GM21825 (cell line): ENCODE measurements at regions not wholly inside any gene's neighbourhood (a gene's known extent, or its start where the extent isn't known, plus 50 kb on each side); places are given as distances from the start of the nearest gene placed in this dataset.

Source experiments
- ATAC-seq: cut with Tn5 transposase; IDR thresholded peaks from one replicate; pipeline ENCODE4 v1.9.1; 2021; ENCODE audit warnings: mild to moderate bottlenecking, moderate library complexity; ENCODE audit not compliant: unreplicated experiment

- no peak for ATAC-seq
These were observed 136.1 kb downstream of the ANKRD60 start for GRCh38 chr20:58092353-58092752.

- no peak for ATAC-seq
These were observed 136.6 kb downstream of the ANKRD60 start for GRCh38 chr20:58091810-58092209.

- no peak for ATAC-seq
These were observed 138.3 kb downstream of the ANKRD60 start for GRCh38 chr20:58090161-58090560.

GRCh38 chr20:58088625-58089024, 139.8 kb downstream of the ANKRD60 start:
- ATAC-seq = no peak

GRCh38 chr20:58088105-58088504, 140.3 kb downstream of the ANKRD60 start:
- no peak for ATAC-seq

- ATAC-seq = no peak
These were observed 140.9 kb downstream of the ANKRD60 start for GRCh38 chr20:58087562-58087858.

- ATAC-seq = no peak
These were observed 141.5 kb downstream of the ANKRD60 start for GRCh38 chr20:58086763-58087561.

GRCh38 chr20:58084966-58085365, 143.5 kb downstream of the ANKRD60 start:
- ATAC-seq = no peak

- no peak for ATAC-seq
These were observed 143.9 kb downstream of the ANKRD60 start for GRCh38 chr20:58084566-58084965.

- no peak for ATAC-seq
These were observed 146.6 kb downstream of the ANKRD60 start for GRCh38 chr20:58081846-58082245.

- no peak for ATAC-seq
These were observed 149.5 kb downstream of the ANKRD60 start for GRCh38 chr20:58078741-58079522.

GRCh38 chr20:58077282-58077681, 151.2 kb downstream of the ANKRD60 start:
- no peak for ATAC-seq

GRCh38 chr20:58076405-58076804, 152.0 kb downstream of the ANKRD60 start:
- ATAC-seq = no peak

GRCh38 chr20:58075586-58076345, 152.7 kb downstream of the ANKRD60 start:
- ATAC-seq = no peak

- no peak for ATAC-seq
These were observed 154.3 kb downstream of the ANKRD60 start for GRCh38 chr20:58073945-58074856.

GRCh38 chr20:58072695-58073671, 155.5 kb downstream of the ANKRD60 start:
- no peak for ATAC-seq

GRCh38 chr20:58071991-58072390, 156.5 kb downstream of the ANKRD60 start:
- no peak for ATAC-seq

- ATAC-seq = no peak
These were observed 157.2 kb downstream of the ANKRD60 start for GRCh38 chr20:58071298-58071697.

GRCh38 chr20:58070664-58071196, 157.7 kb downstream of the ANKRD60 start:
- ATAC-seq = no peak
